B cell (primary cell): ENCODE measurements at regions not wholly inside any gene's neighbourhood (a gene's known extent, or its start where the extent isn't known, plus 50 kb on each side); places are given as distances from the start of the nearest gene placed in this dataset.

Source experiments
- ATAC-seq: fragments of 200-7000 bp; cut with Tn5 transposase; one replicate; pipeline ENCODE4 v1.10.0; 2021; ENCODE audit warnings: low read depth, mild to moderate bottlenecking, moderate number of reproducible peaks, moderate library complexity
- CTCF ChIA-PET: fragments of 350-600 bp; sonication (Branson Sonifier 250); formaldehyde crosslinking; loops from one replicate; lab custom pipeline; 2021; ENCODE audit warnings: antibody characterized with exemption, inconsistent platforms; lab: Charles Lee
- POLR2A ChIA-PET: fragments of 350-600 bp; sonication (Branson Sonifier 250); formaldehyde crosslinking; loops from one replicate; lab custom pipeline; 2021; ENCODE audit warnings: antibody characterized with exemption; lab: Charles Lee
- DNase-seq: peaks from one replicate; pipeline ENCODE4 v3.0.0; 2013
- H2AFZ ChIP-seq: 2 replicates; pipeline ENCODE4 v1.6.1; 2012; ENCODE audit warnings: mild to moderate bottlenecking, low read depth, low read length; ENCODE audit not compliant: insufficient read depth, poor library complexity, severe bottlenecking
- H3K27ac ChIP-seq, 2 donors: 1 replicate in 1 of 2; 2 replicates in 1 of 2; pipeline ENCODE4 v1.5.1; 2012 to 2013; ENCODE audit warnings: low read length in 2 of 2, mild to moderate bottlenecking in 2 of 2, moderate library complexity in 1 of 2
- H3K27me3 ChIP-seq, 4 experiments: fragments of 200-600 bp in 1 of 4; sonication (generic) in 1 of 4; replicated peaks in 1 of 4; 1 replicate in 2 of 4; 2 replicates in 2 of 4; pipeline versions ENCODE4 v1.6.1 to v1.7.0; 2013 to 2016; ENCODE audit warnings: low read length in 3 of 4, mild to moderate bottlenecking in 2 of 4, mixed read lengths in 1 of 4, moderate library complexity in 1 of 4; ENCODE audit not compliant: insufficient read depth in 4 of 4, control insufficient read depth in 3 of 4; ENCODE audit errors: control extremely low read depth in 1 of 4
- H3K36me3 ChIP-seq, 2 experiments: replicated peaks in 1 of 2; 1 replicate in 1 of 2; 2 replicates in 1 of 2; pipeline versions ENCODE4 v1.6.1 to v1.7.1; 2013; ENCODE audit warnings: low read length in 1 of 2; ENCODE audit not compliant: insufficient read depth in 2 of 2, control insufficient read depth in 1 of 2; ENCODE audit errors: control extremely low read depth in 1 of 2, extremely low read depth in 1 of 2
- H3K4me1 ChIP-seq, 2 donors: fragments of 200-600 bp in 1 of 2; sonication (generic) in 1 of 2; 1 replicate in 1 of 2; 2 replicates in 1 of 2; pipeline versions ENCODE4 v1.5.1 to v1.6.1; 2013 to 2017; ENCODE audit warnings: low read length in 2 of 2; ENCODE audit not compliant: control insufficient read depth in 2 of 2, insufficient read depth in 2 of 2
- H3K4me2 ChIP-seq: replicated peaks from 2 replicates; pipeline ENCODE3; 2012; ENCODE audit warnings: mild to moderate bottlenecking, low read depth, low read length; ENCODE audit not compliant: poor library complexity, severe bottlenecking
- H3K4me3 ChIP-seq, 5 experiments: fragments of 200-600 bp in 1 of 5; sonication (generic) in 1 of 5; 1 replicate in 3 of 5; 2 replicates in 2 of 5; pipeline versions ENCODE4 v1.5.1 to v1.7.0; 2011 to 2016; ENCODE audit warnings: low read length in 4 of 5, mild to moderate bottlenecking in 4 of 5, low read depth in 2 of 5, control low read depth in 1 of 5, moderate library complexity in 1 of 5; ENCODE audit not compliant: insufficient read depth in 1 of 5; ENCODE audit errors: control extremely low read depth in 1 of 5, extremely low read depth in 1 of 5
- H3K79me2 ChIP-seq: fragments of 200-600 bp; sonication (generic); one replicate; pipeline ENCODE4 v1.6.0; 2016; ENCODE audit warnings: low read length; ENCODE audit not compliant: control insufficient read depth, insufficient read depth
- H3K9ac ChIP-seq: fragments of 200-600 bp; sonication (generic); 2 replicates; pipeline ENCODE4 v1.6.1; 2017; ENCODE audit warnings: mild to moderate bottlenecking, low read length, moderate library complexity
- H3K9me3 ChIP-seq, 3 donors: one replicate each; pipeline versions ENCODE4 v1.6.1 to v1.7.1; 2013; ENCODE audit warnings: low read length in 2 of 3; ENCODE audit not compliant: control insufficient read depth in 2 of 3, insufficient read depth in 1 of 3; ENCODE audit errors: control extremely low read depth in 1 of 3
- H4K20me1 ChIP-seq: 2 replicates; pipeline ENCODE4 v1.6.0; 2012; ENCODE audit warnings: mild to moderate bottlenecking, low read length; ENCODE audit not compliant: insufficient read depth, control insufficient read depth, poor library complexity, severe bottlenecking
- H3K27ac Mint-ChIP-seq: one replicate; pipeline ENCODE4 v1.8.0; 2021; ENCODE audit warnings: mixed read lengths
- H3K27me3 Mint-ChIP-seq: one replicate; pipeline ENCODE4 v1.8.0; 2021; ENCODE audit warnings: mixed read lengths
- H3K4me1 Mint-ChIP-seq: one replicate; pipeline ENCODE4 v1.8.0; 2021; ENCODE audit warnings: mixed read lengths
- H3K4me3 Mint-ChIP-seq: one replicate; pipeline ENCODE4 v1.8.0; 2021; ENCODE audit warnings: mixed read lengths
- H3K9me3 Mint-ChIP-seq: one replicate; pipeline ENCODE4 v1.8.0; 2022; ENCODE audit warnings: mixed read lengths; ENCODE audit not compliant: insufficient read depth
- CTCF ChIP-seq: fragments of 200-600 bp; IDR thresholded peaks from one replicate; pipeline ENCODE4 v1.8.0; 2022; ENCODE audit warnings: antibody characterized with exemption, mild to moderate bottlenecking
- EZH2 ChIP-seq: IDR thresholded peaks from 2 replicates; pipeline ENCODE4 v1.6.1; 2012; ENCODE audit warnings: borderline replicate concordance, low read depth, mild to moderate bottlenecking, moderate library complexity, low read length; ENCODE audit not compliant: insufficient read depth, poor library complexity, severe bottlenecking
- WGBS: methylation state at CpG from one replicate; pipeline ENCODE4 v1.1.5; 2013; ENCODE audit warnings: missing lambda C conversion rate; ENCODE audit not compliant: insufficient coverage; 5-methylcytosine and 5-hydroxymethylcytosine counted together
- intact Hi-C: fragments of 100-400 bp; cut with micrococcal nuclease; formaldehyde crosslinking; loops from one replicate; pipeline ENCODE4 v1.10.0; 2022

GRCh38 chr5:116381201-116381600 is 193.4 kb downstream of the SEMA6A start:
- Histone ChIP-seq H3K9ac (no peak overlapping the region), H3K27ac (no peak overlapping the region), H3K36me3 (peaks cover 0 to 11% of the 10 kb centered on the region in 2 experiments), H3K9me3 (no peaks in the 10 kb centered on the region), H3K79me2 (no peaks in the 10 kb centered on the region), H4K20me1 (no peaks in the 10 kb centered on the region), H3K27me3 (no peaks in the 10 kb centered on the region), H2AFZ (no peak overlapping the region), H3K4me3 (no peak overlapping the region), H3K4me1 (no peaks in the 10 kb centered on the region), H3K4me2 (no peak overlapping the region)
- no peak overlapping the region for H3K27ac Mint-ChIP-seq
- no peaks in the 10 kb centered on the region for H3K4me1 Mint-ChIP-seq
- ChIA-PET CTCF (no interaction called here), POLR2A (no interaction called here)
- intact Hi-C loops: no loop called here
- ATAC-seq (no peak), DNase-seq (no peak)
- H3K27me3 Mint-ChIP-seq: no peaks in the 10 kb centered on the region
- no peaks in the 10 kb centered on the region for H3K9me3 Mint-ChIP-seq
- no CpG with 5 or more reads among the region's 6 CpGs for WGBS
- TF ChIP-seq CTCF (no peak), EZH2 (no peak)
- no peak overlapping the region for H3K4me3 Mint-ChIP-seq

DNA sequence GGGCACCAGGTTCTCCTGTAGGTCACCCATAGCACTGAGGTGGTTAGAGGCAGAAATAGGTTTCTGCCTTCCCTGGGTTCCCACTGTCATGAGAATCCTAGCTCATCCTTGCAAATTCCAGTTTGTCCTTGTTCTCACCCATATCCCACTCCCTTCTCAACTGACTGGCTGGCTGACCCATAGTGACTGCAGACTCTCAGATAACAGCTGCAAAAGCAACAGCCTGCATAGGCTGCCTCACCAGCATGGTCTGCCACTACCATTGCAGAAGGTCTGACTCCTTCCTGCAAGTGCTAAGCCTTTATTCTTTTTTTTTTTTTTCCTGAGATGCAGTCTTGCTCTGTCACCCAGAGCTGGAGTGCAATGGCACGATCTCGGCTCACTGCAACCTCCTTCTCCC is 194.0 kb downstream of the SEMA6A start:
- H3K27me3 Mint-ChIP-seq: no peaks in the 10 kb centered on the region

More for the DNA sequence above, 194.0 kb downstream of the SEMA6A start:
- Mint-ChIP-seq H3K9me3 (no peaks in the 10 kb centered on the region), H3K4me1 (no peaks in the 10 kb centered on the region), H3K4me3 (no peak overlapping the region), H3K27ac (no peak overlapping the region)
- 94% methylated on average over 2 of the region's 2 CpGs for WGBS
- POLR2A ChIA-PET: no interaction called here
- intact Hi-C loops: no loop called here
- Histone ChIP-seq H3K4me2 (no peak overlapping the region), H3K36me3 (peaks cover 0 to 11% of the 10 kb centered on the region in 2 experiments), H4K20me1 (no peaks in the 10 kb centered on the region), H3K79me2 (no peaks in the 10 kb centered on the region), H3K9me3 (no peaks in the 10 kb centered on the region), H3K27me3 (no peaks in the 10 kb centered on the region), H3K4me1 (no peaks in the 10 kb centered on the region), H3K9ac (no peak overlapping the region), H3K4me3 (no peak overlapping the region), H3K27ac (no peak overlapping the region), H2AFZ (no peak overlapping the region)
- TF ChIP-seq EZH2: no peak
- no peak for TF ChIP-seq CTCF
- no peak for DNase-seq
- CTCF ChIA-PET: no interaction called here
- ATAC-seq: no peak
